ENCODE measurements at regions not wholly inside any gene's neighbourhood (a gene's known extent, or its start where the extent isn't known, plus 50 kb on each side); places are given as distances from the start of the nearest gene placed in this dataset.

DNA sequence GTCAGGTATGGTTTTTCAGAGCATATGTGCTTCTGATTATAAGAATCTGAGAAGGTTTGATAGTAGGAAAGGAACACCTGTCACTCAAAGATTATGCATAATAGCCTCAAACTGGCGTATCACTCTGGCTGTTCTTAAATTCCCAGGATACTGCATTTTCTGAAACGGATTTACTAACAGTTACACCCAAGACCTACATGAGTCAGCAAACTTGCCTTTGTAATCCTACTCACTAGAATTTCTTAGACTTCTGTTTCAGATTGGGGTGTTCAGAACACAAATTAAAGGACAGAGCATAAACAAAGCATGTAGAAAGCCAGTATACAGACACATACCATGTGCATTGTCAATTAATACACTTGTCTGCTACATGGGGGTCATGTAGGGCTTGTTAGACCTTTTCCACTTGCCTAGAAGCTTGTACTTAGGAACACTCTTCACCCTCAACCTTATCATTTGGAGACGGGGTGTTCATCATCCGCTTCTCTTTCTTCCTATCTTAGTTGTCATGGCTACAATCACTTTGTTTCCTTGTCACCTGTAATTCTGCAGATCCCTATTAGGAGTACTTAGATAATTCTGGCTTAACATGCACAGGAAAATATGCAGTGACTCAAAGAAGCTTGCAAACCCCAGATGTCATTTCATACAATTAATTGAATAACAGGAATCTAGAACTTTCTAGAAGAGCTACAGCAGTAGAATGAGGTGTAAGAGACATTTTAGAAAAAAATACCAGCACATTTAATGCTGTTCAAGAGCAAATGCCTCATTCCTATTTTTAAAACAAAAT lies 593.0 kb upstream of the TENM3 start:
- DNase-seq, result peak; percentile 39

DNA sequence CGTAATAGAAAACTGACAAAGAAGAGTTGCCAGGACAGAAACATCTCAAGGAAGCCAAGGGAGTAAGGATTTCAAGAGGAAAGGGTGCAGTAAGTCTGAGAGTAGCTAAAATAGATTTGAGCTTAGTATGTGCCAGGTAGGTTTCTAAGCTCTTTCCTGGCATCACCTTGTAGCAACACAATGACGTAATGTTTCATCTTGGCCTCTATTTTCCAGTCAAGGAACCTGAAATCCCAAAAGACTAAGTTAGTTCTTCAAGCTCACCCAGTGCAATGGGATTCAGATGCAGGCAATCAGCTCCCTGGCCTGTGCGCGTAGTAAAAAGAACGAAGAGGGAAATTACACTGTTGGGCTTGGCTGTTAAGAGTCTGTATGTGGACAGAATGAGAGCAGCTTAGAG lies 586.5 kb upstream of the TENM3 start:
- DNase-seq, result no peak

DNA sequence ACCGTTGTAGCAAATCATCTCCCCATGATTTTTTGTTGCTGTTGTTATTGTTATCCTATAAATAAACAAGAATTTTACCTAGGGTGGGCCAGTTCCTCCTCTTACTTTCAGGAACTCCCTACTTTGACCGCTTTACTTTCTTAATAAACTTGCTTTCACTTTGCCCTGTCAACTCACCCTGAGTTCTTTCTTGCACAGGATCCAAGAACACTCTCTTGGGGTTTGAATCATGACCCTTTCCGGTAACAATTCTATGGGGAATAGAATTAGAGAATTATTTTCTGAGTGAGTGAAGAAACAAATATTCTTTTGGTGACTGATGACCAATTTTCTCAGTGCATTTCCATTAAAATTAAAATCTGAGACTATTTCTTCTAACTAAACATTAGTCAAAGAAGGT lies 584.0 kb upstream of the TENM3 start:
- DNase-seq, result no peak

DNA sequence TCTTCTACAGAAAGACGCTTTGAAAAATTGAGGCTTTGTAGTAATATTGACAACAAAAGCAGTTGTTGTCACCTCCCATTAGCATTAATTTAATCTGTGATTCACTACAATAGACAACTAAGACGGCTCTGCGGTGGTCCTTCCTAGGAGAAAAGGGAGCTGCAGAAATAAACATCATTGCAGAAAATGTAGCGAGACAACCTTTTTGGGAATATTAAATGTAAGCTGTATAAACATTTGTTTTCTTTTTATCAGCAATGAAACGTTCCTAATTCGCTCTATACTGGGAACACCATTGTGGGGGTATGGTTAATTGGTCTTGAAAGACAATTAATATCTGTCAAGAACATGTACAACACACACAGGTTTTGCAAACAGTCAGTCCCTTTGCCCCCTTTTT lies 583.3 kb upstream of the TENM3 start:
- DNase-seq, result no peak

DNA sequence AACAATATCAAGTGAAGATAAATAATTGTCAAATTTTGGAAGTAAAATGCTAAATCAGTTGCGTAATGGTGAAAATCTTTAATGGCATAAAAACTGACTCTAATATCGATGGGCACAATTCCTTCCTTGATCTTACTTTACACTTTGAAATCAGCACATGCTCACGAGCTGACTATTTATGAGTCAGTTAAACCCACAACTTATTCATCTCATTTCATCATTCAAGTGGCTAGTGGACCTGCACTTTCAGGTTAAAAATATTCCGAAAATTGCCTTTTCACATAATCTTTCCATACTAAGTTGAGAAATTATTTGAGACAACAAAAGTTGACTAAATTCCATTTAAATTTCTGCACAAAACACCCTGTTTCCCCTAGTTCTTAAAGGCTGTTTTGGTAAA lies 582.1 kb upstream of the TENM3 start:
- peak; percentile 50 for DNase-seq

DNA sequence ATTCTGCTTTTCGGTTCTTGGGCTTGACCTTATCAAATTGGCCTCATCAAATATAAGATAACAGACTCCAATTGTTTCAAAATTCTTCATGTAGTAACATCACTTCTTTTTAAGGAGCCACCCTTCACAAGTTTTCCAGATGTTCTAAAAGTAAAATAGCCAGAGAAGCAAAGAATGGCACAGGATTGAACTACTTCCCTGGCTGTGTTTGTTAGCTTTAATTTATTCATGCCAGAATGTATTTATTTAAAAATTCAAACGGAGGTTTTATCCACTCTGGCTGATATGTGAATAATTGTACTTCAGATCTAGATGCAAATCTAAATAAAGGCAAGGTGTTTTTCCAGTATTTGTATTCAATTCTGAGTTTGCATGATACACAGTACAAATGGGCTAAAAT lies 581.3 kb upstream of the TENM3 start:
- DNase-seq, result no peak

DNA sequence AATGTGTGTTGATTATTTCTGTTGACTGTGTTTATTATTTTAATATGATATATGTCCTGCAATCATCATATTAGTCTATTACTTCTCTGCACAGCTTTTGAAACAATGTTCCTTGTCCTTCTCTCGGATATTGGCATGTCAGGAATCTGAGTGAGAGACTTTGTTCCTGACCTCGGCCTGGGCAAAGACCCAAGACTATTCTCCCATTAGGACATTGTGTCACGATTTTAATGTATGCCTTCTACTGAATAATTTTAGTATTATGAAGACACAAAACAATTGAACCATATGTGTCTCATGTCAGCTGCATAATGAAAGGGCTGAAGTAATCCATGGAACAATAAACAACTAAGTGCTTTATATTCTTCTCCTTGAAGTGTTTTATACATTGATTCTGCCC lies 580.8 kb upstream of the TENM3 start:
- DNase-seq, result no peak

DNA sequence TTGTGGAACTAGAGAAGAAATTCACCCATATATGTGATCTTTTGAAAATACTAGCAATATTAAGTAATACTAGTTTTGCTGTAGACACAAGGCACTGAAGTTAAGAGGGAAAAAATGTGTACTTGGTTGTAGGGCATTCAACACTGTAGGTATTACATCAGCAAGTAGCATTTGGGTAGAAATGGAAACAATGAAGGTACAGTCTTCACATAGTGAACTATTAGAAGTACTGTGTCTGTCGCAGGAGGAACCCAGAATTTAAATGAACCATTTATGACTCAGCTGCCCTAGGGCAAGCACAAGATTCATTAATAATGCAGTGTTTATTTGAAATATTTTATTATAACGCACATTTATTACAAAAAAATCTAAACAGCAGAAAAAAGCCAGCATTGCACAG lies 572.7 kb upstream of the TENM3 start:
- no peak for DNase-seq

DNA sequence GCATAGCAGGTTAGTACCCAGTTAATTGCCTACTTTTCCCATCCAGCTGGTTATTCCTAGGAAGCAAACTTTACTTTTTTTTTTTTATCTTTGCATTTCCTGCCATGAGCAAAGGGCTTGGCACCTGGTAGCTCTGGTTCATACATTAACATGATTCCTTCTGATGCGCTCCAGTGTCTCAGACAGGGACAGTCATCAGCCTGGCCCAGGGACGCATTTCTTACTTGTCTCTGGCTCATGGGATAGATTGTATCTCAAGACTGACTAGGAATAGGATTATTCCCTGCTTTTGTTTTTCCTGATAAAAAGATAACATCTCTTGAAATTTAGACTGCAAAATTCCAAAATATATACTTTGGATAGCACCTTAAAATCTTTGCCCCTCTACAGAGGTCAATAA lies 571.5 kb upstream of the TENM3 start:
- no peak for DNase-seq

DNA sequence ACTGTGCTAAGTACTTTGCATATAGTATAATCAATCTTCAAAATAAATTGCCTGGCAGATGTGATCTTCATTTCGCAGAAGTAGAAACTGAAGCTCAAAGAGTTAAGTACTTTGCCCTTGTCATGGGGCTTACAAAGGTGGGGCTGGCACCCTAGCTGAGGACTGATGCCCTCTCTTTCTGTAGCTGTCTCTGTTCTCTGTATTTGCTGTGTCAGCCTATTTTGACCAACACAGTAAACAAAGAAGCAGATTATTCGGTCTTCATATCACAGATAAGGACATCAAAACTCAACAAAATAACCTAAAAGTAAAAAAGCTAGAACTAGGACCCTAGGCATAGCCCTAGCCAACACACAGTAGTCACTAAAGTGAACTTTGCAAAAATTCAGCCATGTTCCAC lies 570.5 kb upstream of the TENM3 start:
- DNase-seq, result no peak

DNA sequence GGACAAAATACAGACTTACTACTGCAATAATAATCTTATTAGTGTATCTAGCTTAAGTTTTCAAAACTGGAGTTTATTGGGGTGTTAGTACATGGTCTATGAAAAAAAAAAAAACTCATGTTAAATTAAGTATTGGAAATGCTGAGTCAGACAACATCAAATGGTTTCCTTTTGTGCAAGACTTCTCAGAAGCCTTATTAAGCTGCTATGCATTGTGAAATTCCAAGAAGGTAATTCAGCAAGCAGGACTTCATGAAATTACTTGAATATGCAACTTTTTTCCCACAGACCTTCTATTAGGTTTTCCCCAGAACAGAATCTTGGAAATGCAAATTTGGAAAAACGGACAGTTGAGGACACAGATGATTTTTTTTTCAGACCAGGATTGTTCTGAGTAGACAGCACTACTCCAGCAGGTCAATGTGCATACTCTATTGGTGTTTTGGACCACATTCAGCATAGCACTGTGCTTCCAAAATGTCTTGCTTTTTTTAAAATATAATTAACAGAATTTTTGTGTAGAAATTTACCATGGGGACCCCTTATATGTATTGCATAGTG lies 568.8 kb upstream of the TENM3 start:
- no peak for DNase-seq

DNA sequence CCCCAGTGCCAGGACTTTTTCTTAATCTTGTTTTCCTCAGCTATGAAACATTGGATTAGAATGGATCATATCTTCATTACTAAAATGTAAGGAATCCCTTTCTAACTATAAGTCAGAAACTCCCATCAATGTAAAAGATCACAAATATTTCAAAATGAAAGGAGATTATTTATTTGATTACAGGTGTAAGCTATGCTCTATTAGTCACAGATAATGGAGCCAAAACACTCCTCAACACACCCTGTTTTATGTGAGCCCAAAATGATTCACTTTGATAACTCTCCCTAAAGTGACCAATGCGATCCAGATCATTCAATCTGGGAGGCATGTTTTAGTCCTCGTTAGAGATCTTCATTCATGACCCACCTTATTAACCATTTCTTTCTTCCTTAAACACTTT lies 566.7 kb upstream of the TENM3 start:
- no peak for DNase-seq

DNA sequence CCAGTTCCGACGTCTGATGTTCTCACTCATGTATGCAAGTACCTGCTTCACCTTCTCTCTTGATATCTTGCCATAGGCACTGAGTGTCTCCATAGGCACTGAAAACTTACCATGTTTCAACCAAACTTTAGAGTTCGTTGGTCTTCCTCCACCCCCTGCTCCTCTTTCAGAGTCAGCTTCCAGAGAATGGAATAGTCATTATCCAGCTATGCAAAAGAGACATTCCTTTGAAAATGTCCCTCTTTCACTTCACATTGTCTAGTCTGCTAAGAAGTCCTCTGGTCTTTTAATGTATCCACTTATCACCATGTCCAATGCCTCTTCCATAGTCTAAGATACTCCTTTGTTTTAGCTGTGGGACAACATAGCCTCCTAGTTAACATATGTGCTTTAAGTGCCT lies 566.0 kb upstream of the TENM3 start:
- DNase-seq, result no peak

DNA sequence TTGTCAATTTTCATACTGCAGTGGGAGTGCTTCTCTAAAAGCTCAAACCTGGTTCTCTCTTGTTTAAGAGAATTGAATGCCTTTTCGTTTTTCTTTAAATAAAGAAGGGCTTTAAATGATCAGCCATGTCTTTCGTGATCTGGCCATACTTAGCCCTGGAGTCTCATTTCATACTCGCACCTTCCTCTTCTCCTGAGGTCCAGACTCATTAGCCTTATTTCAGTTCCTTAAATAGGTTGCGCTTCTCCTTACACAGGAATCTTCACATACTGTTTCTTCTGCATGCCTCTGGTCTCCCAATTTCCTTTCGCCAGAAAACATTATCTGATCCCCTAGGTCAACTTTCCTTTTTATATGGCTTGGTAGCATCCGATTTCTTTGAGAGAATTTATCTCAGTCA lies 565.6 kb upstream of the TENM3 start:
- DNase-seq, result no peak

DNA sequence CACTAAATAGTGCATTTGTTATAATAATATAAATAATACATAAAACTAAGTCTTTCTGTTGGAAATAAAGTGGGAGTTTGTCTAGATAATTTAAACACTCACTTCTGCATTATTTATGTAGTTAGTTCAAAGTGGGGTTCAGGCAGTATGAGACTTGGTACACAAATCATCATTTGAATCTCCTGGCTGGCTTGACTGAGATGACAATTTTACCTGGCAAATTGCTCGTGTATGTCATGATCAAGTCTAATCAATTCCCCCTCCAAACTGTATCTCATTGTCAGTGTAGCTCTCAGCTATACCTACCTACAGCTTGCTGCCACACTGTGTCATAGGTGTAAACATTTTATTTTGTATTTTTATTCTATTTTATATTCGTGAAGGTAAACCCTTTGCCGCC lies 563.4 kb upstream of the TENM3 start:
- DNase-seq, result no peak

DNA sequence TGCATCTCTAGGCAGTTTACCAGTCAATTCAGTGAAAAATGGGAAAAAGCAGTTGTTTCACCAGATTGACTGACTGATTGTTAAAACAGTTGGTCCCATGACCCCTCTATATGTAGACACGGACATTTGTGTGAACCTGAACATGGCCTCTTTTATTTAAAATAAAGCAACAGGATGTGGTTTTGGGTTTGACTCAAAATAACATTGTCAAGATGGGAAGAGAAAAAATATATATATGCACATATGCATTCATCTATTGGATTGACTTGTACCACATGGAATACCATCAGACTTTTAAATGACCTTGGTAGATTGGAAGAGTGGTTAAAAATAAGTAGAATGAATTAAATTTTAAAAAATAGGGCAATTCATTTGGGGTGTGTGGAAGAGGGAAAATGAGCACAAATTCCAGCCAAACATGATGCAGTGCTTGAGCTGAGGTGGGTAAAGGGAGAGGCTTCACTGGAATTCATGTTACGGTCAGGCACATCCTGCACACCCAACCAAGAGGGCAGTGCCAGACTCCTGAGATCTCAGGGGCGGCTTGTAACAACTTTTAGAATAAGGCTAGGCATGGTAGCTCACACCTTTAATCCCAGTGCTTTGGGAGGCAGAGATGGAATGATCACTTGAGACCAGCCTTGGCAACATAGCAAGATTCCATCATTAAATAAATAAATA lies 560.7 kb upstream of the TENM3 start:
- peak; percentile 67 for DNase-seq

DNA sequence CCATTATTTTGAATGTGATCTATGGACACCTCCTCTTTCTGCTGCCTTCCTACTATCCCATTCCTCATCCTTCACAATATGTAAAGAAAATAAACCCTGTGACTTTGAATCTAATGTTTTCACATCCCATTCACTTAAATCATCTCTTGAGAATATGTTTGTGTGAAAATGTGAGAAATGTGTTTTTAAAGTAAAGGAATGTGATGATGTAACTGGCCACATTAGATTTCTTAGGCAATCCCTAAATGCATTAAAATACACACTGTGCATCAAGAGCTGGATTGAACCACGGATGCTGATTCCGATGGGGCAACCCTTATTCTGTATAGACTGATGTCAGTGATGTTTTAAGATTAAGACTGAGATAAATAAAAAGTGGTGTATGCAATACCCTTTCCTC lies 558.9 kb upstream of the TENM3 start:
- DNase-seq, result peak; percentile 63

DNA sequence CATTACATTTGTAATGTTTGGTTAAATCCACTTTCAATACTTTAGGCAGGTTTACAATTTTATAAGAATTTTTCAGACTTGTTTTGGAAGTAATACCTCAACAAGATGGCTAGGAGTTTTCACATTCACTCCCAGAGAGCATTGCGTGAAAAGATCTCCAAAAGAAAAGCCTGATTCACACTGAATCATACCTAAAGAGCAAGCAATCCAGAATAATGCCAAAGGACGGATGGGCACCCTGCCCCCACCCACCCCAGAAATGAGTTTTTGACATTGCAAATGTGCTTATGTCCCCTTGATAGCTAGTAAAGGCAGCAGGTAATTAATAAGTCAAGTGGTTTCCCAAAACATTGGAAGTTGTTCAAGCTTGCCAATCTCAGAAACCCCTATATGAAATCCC lies 557.7 kb upstream of the TENM3 start:
- DNase-seq, result peak; percentile 63

DNA sequence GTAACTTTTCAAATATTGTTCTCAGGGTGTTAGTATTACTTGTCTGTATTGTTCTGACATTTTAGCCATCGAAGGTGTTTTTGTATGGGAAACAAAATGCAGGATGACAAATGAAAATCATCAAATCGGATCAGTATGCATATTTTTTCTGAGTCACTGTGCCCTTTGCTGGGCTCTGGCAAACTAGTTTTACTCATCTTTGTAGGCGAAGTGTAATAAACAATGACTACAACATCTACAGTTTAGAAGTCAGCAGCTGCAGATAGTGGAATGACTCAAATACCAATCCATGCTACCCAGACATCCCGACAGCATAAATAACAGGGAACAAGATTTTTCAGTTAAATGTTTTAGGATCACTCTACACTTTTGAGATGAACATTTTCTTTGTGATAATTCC lies 557.3 kb upstream of the TENM3 start:
- peak; percentile 76 for DNase-seq

DNA sequence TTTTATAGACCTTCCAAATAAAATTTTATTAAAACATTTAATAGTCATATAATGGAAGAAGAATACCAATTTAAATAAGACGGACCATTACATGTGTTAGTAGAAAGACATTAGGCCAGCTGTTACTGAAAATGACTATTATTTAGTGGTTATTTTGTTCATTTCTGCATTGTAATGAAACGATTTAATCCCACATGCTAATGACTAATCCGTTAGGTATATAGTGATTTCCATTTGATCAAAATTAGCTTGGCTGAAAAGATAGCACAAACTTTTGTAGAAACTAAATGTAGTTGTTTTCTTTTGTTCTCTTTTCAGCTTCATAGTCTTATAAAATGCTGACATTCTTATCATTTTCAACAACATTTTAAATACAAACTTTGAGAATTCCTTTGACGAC lies 556.1 kb upstream of the TENM3 start:
- no peak for DNase-seq

DNA sequence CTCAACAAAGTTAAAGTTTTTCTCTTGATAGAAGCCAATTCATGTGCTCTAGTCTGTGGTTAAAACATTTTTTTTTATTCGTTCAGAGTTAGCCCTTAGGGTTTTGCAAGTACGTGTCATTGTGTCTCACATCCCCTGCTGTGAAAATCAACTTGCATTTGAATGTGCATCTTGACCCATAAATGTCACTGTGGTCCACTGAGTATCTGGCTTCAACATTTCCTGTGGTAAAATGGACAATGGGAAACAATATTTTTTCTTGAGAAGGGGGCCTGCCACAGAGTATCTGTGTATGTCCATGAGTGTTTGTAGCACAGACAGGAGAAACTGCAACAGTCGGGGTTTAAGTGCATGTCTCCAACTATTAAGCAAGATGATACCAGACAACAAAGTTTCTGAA lies 554.8 kb upstream of the TENM3 start:
- no peak for DNase-seq

DNA sequence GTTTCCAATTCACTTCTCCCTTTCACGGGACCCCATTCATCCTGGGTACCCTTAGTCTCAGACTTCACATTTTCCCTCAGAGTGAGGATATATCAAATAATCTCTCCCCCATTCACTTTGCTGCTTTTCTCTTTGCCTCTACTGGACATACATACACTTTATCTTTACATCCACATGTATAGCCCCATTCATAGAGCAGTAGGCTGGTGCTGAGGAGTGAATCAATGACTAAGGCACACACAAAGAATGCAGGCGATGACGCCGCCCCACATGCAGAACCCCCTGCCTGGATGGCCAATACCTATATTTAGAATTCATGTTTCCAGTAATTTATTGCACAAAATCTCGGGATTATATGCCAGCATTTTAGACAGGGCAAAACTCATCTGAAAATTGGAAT lies 554.3 kb upstream of the TENM3 start:
- no peak for DNase-seq

DNA sequence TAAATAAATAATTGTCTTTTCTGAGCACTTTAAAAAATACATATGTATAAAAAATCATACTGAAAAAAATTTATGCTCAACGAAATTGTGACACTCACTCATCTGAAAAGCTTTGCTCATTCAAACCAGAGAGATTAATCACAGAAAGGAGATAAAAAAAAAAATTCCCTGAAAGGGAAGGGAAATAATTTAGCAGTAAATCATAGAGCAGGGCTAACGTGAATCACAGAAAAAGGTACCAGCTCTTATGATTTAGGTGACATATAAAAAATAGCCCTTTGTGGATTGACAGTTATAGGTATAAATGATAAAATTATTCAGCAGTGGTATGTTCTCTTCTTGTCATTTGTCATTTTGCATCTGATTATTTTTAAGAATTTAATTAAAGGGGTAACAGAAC lies 552.7 kb upstream of the TENM3 start:
- peak; percentile 33 for DNase-seq

DNA sequence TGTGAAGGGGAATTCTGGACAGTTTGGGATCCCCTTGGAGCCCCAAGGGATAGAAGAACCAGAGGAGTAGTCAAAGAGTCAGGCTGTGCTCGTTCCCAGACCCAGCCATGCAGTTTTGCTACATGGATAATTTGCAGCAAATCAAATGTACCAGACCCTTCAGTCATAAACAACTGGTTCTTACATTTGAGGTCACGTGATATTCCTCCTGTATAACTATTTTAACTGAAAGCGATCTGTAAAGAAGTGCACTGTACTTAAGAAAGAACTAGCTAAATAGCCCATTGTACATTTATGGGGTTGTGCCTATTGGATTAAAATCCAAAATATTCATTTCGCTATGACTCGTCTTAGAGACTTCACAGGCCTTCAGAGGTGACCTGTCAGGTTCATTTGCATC lies 550.2 kb upstream of the TENM3 start:
- no peak for DNase-seq

DNA sequence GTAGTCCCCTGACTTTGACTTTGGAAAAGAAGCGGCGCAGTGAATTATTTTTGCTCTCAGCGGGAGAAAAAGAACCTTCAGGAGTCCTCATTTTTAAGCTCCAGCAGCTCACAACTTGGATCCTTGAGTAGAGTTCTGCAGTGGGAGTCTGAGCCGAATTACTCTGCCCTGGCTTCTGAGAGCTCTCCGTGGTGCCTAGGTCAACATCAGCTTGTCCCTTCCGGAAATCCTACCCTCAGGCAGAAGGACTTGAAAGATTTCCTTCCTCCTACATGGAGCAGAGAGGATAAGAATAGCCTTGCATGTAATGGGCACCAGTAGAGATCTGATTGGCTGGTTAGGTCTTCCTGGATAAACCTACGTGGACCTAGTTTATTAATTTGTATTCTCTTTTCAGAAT lies 549.7 kb upstream of the TENM3 start:
- no peak for DNase-seq

Measured in NCI-H226 (cell line).